ENCODE measurements at regions not wholly inside any gene's neighbourhood (a gene's known extent, or its start where the extent isn't known, plus 50 kb on each side); places are given as distances from the start of the nearest gene placed in this dataset.

- H3K79me2 ChIP-seq (ENCODE audit: control insufficient read depth, insufficient read depth, low read length, unreplicated experiment): no peaks in the 10 kb centered on the region
- H3K36me3 ChIP-seq (ENCODE audit: insufficient read depth, low read length): peaks cover 4% of the 10 kb centered on the region; the same call in 1 of the 2 replicates
- no peak overlapping the region for H3K27ac ChIP-seq (ENCODE audit: low read depth, low read length)
- peaks cover 10% of the 10 kb centered on the region for H3K4me1 ChIP-seq (ENCODE audit: control insufficient read depth, insufficient read depth, low read length, unreplicated experiment)
- no peaks in the 10 kb centered on the region for H3K27me3 ChIP-seq (ENCODE audit: insufficient read depth, low read length)
- no peak overlapping the region for H2AFZ ChIP-seq (ENCODE audit: low read length, unreplicated experiment)
- no peak overlapping the region for H3K4me3 ChIP-seq (ENCODE audit: low read depth, low read length)
These were observed 591.6 kb downstream of the CAAP1 start for GRCh38 chr9:26301046-26301445.

GRCh38 chr9:26296910-26297572 is 595.6 kb downstream of the CAAP1 start:
- Histone ChIP-seq H3K27me3 (ENCODE audit: insufficient read depth, low read length) (no peaks in the 10 kb centered on the region), H3K79me2 (ENCODE audit: control insufficient read depth, insufficient read depth, low read length, unreplicated experiment) (no peaks in the 10 kb centered on the region), H2AFZ (ENCODE audit: low read length, unreplicated experiment) (no peak overlapping the region), H3K4me1 (ENCODE audit: control insufficient read depth, insufficient read depth, low read length, unreplicated experiment) (peaks cover 19% of the 10 kb centered on the region), H3K36me3 (ENCODE audit: insufficient read depth, low read length) (no peaks in the 10 kb centered on the region), H3K4me3 (ENCODE audit: low read depth, low read length) (no peak overlapping the region), H3K27ac (ENCODE audit: low read depth, low read length) (no peak overlapping the region)

GRCh38 chr9:26292943-26293342 is 599.7 kb downstream of the CAAP1 start:
- Histone ChIP-seq H3K79me2 (ENCODE audit: control insufficient read depth, insufficient read depth, low read length, unreplicated experiment) (no peaks in the 10 kb centered on the region), H3K36me3 (ENCODE audit: insufficient read depth, low read length) (no peaks in the 10 kb centered on the region), H3K27ac (ENCODE audit: low read depth, low read length) (peak overlapping the region; percentile 78), H3K27me3 (ENCODE audit: insufficient read depth, low read length) (no peaks in the 10 kb centered on the region), H2AFZ (ENCODE audit: low read length, unreplicated experiment) (no peak overlapping the region), H3K4me1 (ENCODE audit: control insufficient read depth, insufficient read depth, low read length, unreplicated experiment) (peaks cover 19% of the 10 kb centered on the region), H3K4me3 (ENCODE audit: low read depth, low read length) (no peak overlapping the region)

GRCh38 chr9:26271495-26272122 is 593.4 kb upstream of the TUSC1 start:
- Histone ChIP-seq H3K4me1 (ENCODE audit: control insufficient read depth, insufficient read depth, low read length, unreplicated experiment) (peaks cover under 1% of the 10 kb centered on the region), H2AFZ (ENCODE audit: low read length, unreplicated experiment) (no peak overlapping the region), H3K27me3 (ENCODE audit: insufficient read depth, low read length) (no peaks in the 10 kb centered on the region), H3K79me2 (ENCODE audit: control insufficient read depth, insufficient read depth, low read length, unreplicated experiment) (no peaks in the 10 kb centered on the region), H3K4me3 (ENCODE audit: low read depth, low read length) (no peak overlapping the region), H3K27ac (ENCODE audit: low read depth, low read length) (no peak overlapping the region), H3K36me3 (ENCODE audit: insufficient read depth, low read length) (no peaks in the 10 kb centered on the region)

GRCh38 chr9:26266146-26266793 is 588.0 kb upstream of the TUSC1 start:
- Histone ChIP-seq H3K4me1 (ENCODE audit: control insufficient read depth, insufficient read depth, low read length, unreplicated experiment) (peaks cover 35% of the 10 kb centered on the region), H3K27ac (ENCODE audit: low read depth, low read length) (peak overlapping the region; percentile 91), H3K79me2 (ENCODE audit: control insufficient read depth, insufficient read depth, low read length, unreplicated experiment) (no peaks in the 10 kb centered on the region), H3K27me3 (ENCODE audit: insufficient read depth, low read length) (no peaks in the 10 kb centered on the region), H3K36me3 (ENCODE audit: insufficient read depth, low read length) (no peaks in the 10 kb centered on the region), H2AFZ (ENCODE audit: low read length, unreplicated experiment) (no peak overlapping the region), H3K4me3 (ENCODE audit: low read depth, low read length) (no peak overlapping the region)

- Histone ChIP-seq H2AFZ (ENCODE audit: low read length, unreplicated experiment) (no peak overlapping the region), H3K79me2 (ENCODE audit: control insufficient read depth, insufficient read depth, low read length, unreplicated experiment) (no peaks in the 10 kb centered on the region), H3K36me3 (ENCODE audit: insufficient read depth, low read length) (no peaks in the 10 kb centered on the region), H3K4me1 (ENCODE audit: control insufficient read depth, insufficient read depth, low read length, unreplicated experiment) (peaks cover 48% of the 10 kb centered on the region), H3K4me3 (ENCODE audit: low read depth, low read length) (no peak overlapping the region), H3K27ac (ENCODE audit: low read depth, low read length) (peak overlapping the region; percentile 91), H3K27me3 (ENCODE audit: insufficient read depth, low read length) (no peaks in the 10 kb centered on the region)
These were observed 586.7 kb upstream of the TUSC1 start for GRCh38 chr9:26264709-26265601.

GRCh38 chr9:26263478-26263877 is 585.2 kb upstream of the TUSC1 start:
- Histone ChIP-seq H3K4me1 (ENCODE audit: control insufficient read depth, insufficient read depth, low read length, unreplicated experiment) (peaks cover 53% of the 10 kb centered on the region), H3K27me3 (ENCODE audit: insufficient read depth, low read length) (no peaks in the 10 kb centered on the region), H2AFZ (ENCODE audit: low read length, unreplicated experiment) (no peak overlapping the region), H3K36me3 (ENCODE audit: insufficient read depth, low read length) (no peaks in the 10 kb centered on the region), H3K4me3 (ENCODE audit: low read depth, low read length) (no peak overlapping the region), H3K79me2 (ENCODE audit: control insufficient read depth, insufficient read depth, low read length, unreplicated experiment) (no peaks in the 10 kb centered on the region), H3K27ac (ENCODE audit: low read depth, low read length) (peak overlapping the region; percentile 99)

- Histone ChIP-seq H3K27me3 (ENCODE audit: insufficient read depth, low read length) (no peaks in the 10 kb centered on the region), H3K27ac (ENCODE audit: low read depth, low read length) (peak overlapping the region; percentile 99), H3K4me1 (ENCODE audit: control insufficient read depth, insufficient read depth, low read length, unreplicated experiment) (peaks cover 53% of the 10 kb centered on the region), H3K79me2 (ENCODE audit: control insufficient read depth, insufficient read depth, low read length, unreplicated experiment) (no peaks in the 10 kb centered on the region), H2AFZ (ENCODE audit: low read length, unreplicated experiment) (no peak overlapping the region), H3K36me3 (ENCODE audit: insufficient read depth, low read length) (no peaks in the 10 kb centered on the region), H3K4me3 (ENCODE audit: low read depth, low read length) (peak overlapping the region; percentile 55; the same call in 1 of the 2 replicates)
These were observed 584.3 kb upstream of the TUSC1 start for GRCh38 chr9:26262421-26263107.

- H3K27ac ChIP-seq (ENCODE audit: low read depth, low read length): peak overlapping the region; percentile 99
These were observed 583.5 kb upstream of the TUSC1 start for GRCh38 chr9:26261503-26262330.

More at GRCh38 chr9:26261503-26262330, 583.5 kb upstream of the TUSC1 start:
- H2AFZ ChIP-seq (ENCODE audit: low read length, unreplicated experiment): peak overlapping the region; percentile 12
- H3K27me3 ChIP-seq (ENCODE audit: insufficient read depth, low read length): no peaks in the 10 kb centered on the region
- H3K79me2 ChIP-seq (ENCODE audit: control insufficient read depth, insufficient read depth, low read length, unreplicated experiment): no peaks in the 10 kb centered on the region
- H3K4me1 ChIP-seq (ENCODE audit: control insufficient read depth, insufficient read depth, low read length, unreplicated experiment): peaks cover 53% of the 10 kb centered on the region
- peak overlapping the region; percentile 55; the same call in 1 of the 2 replicates for H3K4me3 ChIP-seq (ENCODE audit: low read depth, low read length)
- H3K36me3 ChIP-seq (ENCODE audit: insufficient read depth, low read length): no peaks in the 10 kb centered on the region

Measured in ACC112 (cell line).